ENCODE measurements at regions not wholly inside any gene's neighbourhood (a gene's known extent, or its start where the extent isn't known, plus 50 kb on each side); places are given as distances from the start of the nearest gene placed in this dataset.
A peak's percentile ranks its signal among the peaks of the same experiment; 100 is the strongest.

- Histone ChIP-seq H3K36me3 (ENCODE audit: control insufficient read depth in 2 of 2, insufficient read depth in 2 of 2, low read length in 2 of 2) (no peaks in the 10 kb centered on the region), H3K27me3 (ENCODE audit: control insufficient read depth in 2 of 2, insufficient read depth in 2 of 2, low read length in 2 of 2) (no peaks in the 10 kb centered on the region), H3K9ac (ENCODE audit: low read depth in 1 of 2, low read length in 2 of 2) (no peak overlapping the region), H3K4me1 (ENCODE audit: control insufficient read depth in 2 of 2, insufficient read depth in 2 of 2, low read length in 2 of 2) (peaks cover 8 to 9% of the 10 kb centered on the region in 2 donors), H3K9me3 (ENCODE audit: control insufficient read depth in 2 of 2, low read length in 2 of 2) (no peaks in the 10 kb centered on the region), H3K4me3 (ENCODE audit: low read length in 2 of 2) (no peak overlapping the region), H3K27ac (ENCODE audit: low read depth in 2 of 2, low read length in 2 of 2) (no peak overlapping the region)
These were observed 201.5 kb downstream of the IRS2 start for GRCh38 chr13:109584844-109585361.

GRCh38 chr13:109577191-109577700, 209.1 kb downstream of the IRS2 start:
- H3K4me3 ChIP-seq (ENCODE audit: low read length in 2 of 2) = no peak overlapping the region
- no peaks in the 10 kb centered on the region for H3K9me3 ChIP-seq (ENCODE audit: control insufficient read depth in 2 of 2, low read length in 2 of 2)
- H3K9ac ChIP-seq (ENCODE audit: low read depth in 1 of 2, low read length in 2 of 2) = no peak overlapping the region
- H3K36me3 ChIP-seq (ENCODE audit: control insufficient read depth in 2 of 2, insufficient read depth in 2 of 2, low read length in 2 of 2) = no peaks in the 10 kb centered on the region
- no peak overlapping the region for H3K27ac ChIP-seq (ENCODE audit: low read depth in 2 of 2, low read length in 2 of 2)
- peaks cover 5 to 12% of the 10 kb centered on the region in 2 donors for H3K4me1 ChIP-seq (ENCODE audit: control insufficient read depth in 2 of 2, insufficient read depth in 2 of 2, low read length in 2 of 2)
- no peaks in the 10 kb centered on the region for H3K27me3 ChIP-seq (ENCODE audit: control insufficient read depth in 2 of 2, insufficient read depth in 2 of 2, low read length in 2 of 2)

- H3K27ac ChIP-seq (ENCODE audit: low read depth in 2 of 2, low read length in 2 of 2) = peak overlapping the region; percentile 56 to 75
- no peak overlapping the region for H3K9ac ChIP-seq (ENCODE audit: low read depth in 1 of 2, low read length in 2 of 2)
- H3K4me1 ChIP-seq (ENCODE audit: control insufficient read depth in 2 of 2, insufficient read depth in 2 of 2, low read length in 2 of 2) = peaks cover 5 to 12% of the 10 kb centered on the region in 2 donors
- H3K9me3 ChIP-seq (ENCODE audit: control insufficient read depth in 2 of 2, low read length in 2 of 2) = no peaks in the 10 kb centered on the region
- H3K4me3 ChIP-seq (ENCODE audit: low read length in 2 of 2) = no peak overlapping the region
- H3K27me3 ChIP-seq (ENCODE audit: control insufficient read depth in 2 of 2, insufficient read depth in 2 of 2, low read length in 2 of 2) = no peaks in the 10 kb centered on the region
- no peaks in the 10 kb centered on the region for H3K36me3 ChIP-seq (ENCODE audit: control insufficient read depth in 2 of 2, insufficient read depth in 2 of 2, low read length in 2 of 2)
These were observed 210.0 kb downstream of the IRS2 start for GRCh38 chr13:109576331-109576813.

DNA sequence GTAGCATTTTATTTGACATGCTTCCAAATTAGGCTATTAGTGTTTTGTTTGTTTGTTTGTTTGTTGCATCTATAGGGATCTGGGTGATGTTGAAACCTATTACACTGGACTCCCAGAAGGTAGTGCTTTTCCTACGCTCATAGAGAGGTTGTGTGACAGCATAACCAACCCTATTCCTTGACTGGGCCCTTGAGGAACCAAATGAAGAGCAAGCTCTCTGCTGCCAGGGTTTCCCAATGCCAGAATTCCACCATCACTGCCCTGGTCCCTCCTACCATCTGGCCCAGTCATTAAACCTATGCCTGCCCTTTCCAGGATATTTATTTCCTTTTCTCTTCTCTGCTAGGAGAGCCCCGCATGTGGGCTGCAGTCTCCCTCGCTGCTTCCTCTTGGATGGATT, 210.6 kb downstream of the IRS2 start:
- Histone ChIP-seq H3K4me1 (ENCODE audit: control insufficient read depth in 2 of 2, insufficient read depth in 2 of 2, low read length in 2 of 2) (peaks cover 5 to 12% of the 10 kb centered on the region in 2 donors), H3K27ac (ENCODE audit: low read depth in 2 of 2, low read length in 2 of 2) (peak overlapping the region; percentile 56 to 68), H3K4me3 (ENCODE audit: low read length in 2 of 2) (no peak overlapping the region), H3K36me3 (ENCODE audit: control insufficient read depth in 2 of 2, insufficient read depth in 2 of 2, low read length in 2 of 2) (no peaks in the 10 kb centered on the region), H3K9ac (ENCODE audit: low read depth in 1 of 2, low read length in 2 of 2) (no peak overlapping the region), H3K27me3 (ENCODE audit: control insufficient read depth in 2 of 2, insufficient read depth in 2 of 2, low read length in 2 of 2) (no peaks in the 10 kb centered on the region), H3K9me3 (ENCODE audit: control insufficient read depth in 2 of 2, low read length in 2 of 2) (no peaks in the 10 kb centered on the region)

- no peak overlapping the region for H3K4me3 ChIP-seq (ENCODE audit: low read length in 2 of 2)
- no peaks in the 10 kb centered on the region for H3K36me3 ChIP-seq (ENCODE audit: control insufficient read depth in 2 of 2, insufficient read depth in 2 of 2, low read length in 2 of 2)
- no peak overlapping the region for H3K27ac ChIP-seq (ENCODE audit: low read depth in 2 of 2, low read length in 2 of 2)
- no peaks in the 10 kb centered on the region for H3K27me3 ChIP-seq (ENCODE audit: control insufficient read depth in 2 of 2, insufficient read depth in 2 of 2, low read length in 2 of 2)
- H3K9me3 ChIP-seq (ENCODE audit: control insufficient read depth in 2 of 2, low read length in 2 of 2) = no peaks in the 10 kb centered on the region
- no peak overlapping the region for H3K9ac ChIP-seq (ENCODE audit: low read depth in 1 of 2, low read length in 2 of 2)
- H3K4me1 ChIP-seq (ENCODE audit: control insufficient read depth in 2 of 2, insufficient read depth in 2 of 2, low read length in 2 of 2) = peaks cover 5 to 12% of the 10 kb centered on the region in 2 donors
These were observed 214.0 kb downstream of the IRS2 start for GRCh38 chr13:109572389-109572788.

DNA sequence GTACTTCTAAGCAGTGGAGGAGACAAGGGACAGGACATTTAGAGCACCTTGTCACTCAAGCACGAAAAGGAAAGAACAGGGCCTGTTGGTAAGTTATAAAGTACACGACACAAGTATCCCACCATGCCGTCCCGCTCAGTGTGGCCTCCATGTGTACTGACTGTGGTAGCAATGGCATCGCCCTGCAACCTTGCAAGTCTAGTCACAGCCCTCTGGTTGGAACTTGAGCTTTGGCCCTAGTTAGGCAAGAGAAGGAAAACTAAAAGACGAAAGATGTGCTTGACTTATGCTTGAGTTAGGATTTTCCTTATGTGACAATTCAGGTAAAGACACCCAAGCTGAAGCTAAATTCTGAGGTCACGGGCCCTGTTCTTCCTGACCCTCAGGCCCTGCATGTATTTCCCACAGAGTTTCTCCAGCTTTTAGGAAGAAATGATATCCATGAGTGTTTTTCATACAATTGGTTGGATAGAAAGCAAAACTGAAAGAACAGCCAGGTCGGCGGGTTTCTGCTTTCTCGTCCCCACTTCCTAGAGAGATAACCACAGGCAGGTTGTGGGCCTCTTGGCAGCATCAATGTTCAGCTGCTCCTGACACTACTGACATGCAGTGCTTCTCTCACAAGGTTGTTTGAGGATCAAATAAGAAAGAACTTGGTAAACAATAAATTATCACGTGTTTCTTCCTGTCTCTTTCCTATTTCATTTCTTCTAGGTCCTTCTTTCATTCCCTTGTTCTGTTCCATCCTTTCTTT, 216.2 kb downstream of the IRS2 start:
- no peak overlapping the region for H3K4me3 ChIP-seq (ENCODE audit: low read length in 2 of 2)
- no peak overlapping the region for H3K9ac ChIP-seq (ENCODE audit: low read depth in 1 of 2, low read length in 2 of 2)
- no peak overlapping the region for H3K27ac ChIP-seq (ENCODE audit: low read depth in 2 of 2, low read length in 2 of 2)
- no peaks in the 10 kb centered on the region for H3K4me1 ChIP-seq (ENCODE audit: control insufficient read depth in 2 of 2, insufficient read depth in 2 of 2, low read length in 2 of 2)
- H3K27me3 ChIP-seq (ENCODE audit: control insufficient read depth in 2 of 2, insufficient read depth in 2 of 2, low read length in 2 of 2) = no peaks in the 10 kb centered on the region
- H3K9me3 ChIP-seq (ENCODE audit: control insufficient read depth in 2 of 2, low read length in 2 of 2) = no peaks in the 10 kb centered on the region
- H3K36me3 ChIP-seq (ENCODE audit: control insufficient read depth in 2 of 2, insufficient read depth in 2 of 2, low read length in 2 of 2) = no peaks in the 10 kb centered on the region

DNA sequence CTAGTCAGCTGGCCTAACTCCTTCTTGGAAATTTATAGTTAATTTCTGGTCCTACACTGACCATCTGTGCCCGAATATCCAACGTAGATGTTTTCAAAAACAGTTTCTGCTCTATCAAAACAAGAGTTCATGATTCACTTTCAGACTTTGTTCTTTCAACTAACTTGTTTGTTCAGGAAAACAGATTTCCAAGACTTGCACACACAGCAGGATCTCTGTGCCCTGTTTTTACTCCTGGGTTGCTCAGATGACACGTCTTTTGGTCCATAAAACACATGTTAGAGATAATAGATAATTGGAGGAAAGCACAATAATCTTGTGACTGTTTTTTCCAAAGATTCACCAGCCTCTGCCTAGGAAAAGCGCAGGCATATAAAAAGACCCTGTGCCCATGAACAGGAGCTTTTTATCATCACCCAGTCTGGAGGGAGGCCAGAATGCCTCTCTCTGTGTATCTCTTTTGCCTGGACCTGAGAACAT, 218.0 kb downstream of the IRS2 start:
- Histone ChIP-seq H3K36me3 (ENCODE audit: control insufficient read depth in 2 of 2, insufficient read depth in 2 of 2, low read length in 2 of 2) (no peaks in the 10 kb centered on the region), H3K9me3 (ENCODE audit: control insufficient read depth in 2 of 2, low read length in 2 of 2) (no peaks in the 10 kb centered on the region), H3K27ac (ENCODE audit: low read depth in 2 of 2, low read length in 2 of 2) (no peak overlapping the region), H3K4me3 (ENCODE audit: low read length in 2 of 2) (no peak overlapping the region), H3K4me1 (ENCODE audit: control insufficient read depth in 2 of 2, insufficient read depth in 2 of 2, low read length in 2 of 2) (no peaks in the 10 kb centered on the region), H3K27me3 (ENCODE audit: control insufficient read depth in 2 of 2, insufficient read depth in 2 of 2, low read length in 2 of 2) (no peaks in the 10 kb centered on the region), H3K9ac (ENCODE audit: low read depth in 1 of 2, low read length in 2 of 2) (no peak overlapping the region)

GRCh38 chr13:109567315-109567714, 219.1 kb downstream of the IRS2 start:
- no peak overlapping the region for H3K27ac ChIP-seq (ENCODE audit: low read depth in 2 of 2, low read length in 2 of 2)

GRCh38 chr13:109565877-109566276, 220.5 kb downstream of the IRS2 start:
- H3K27me3 ChIP-seq (ENCODE audit: control insufficient read depth in 2 of 2, insufficient read depth in 2 of 2, low read length in 2 of 2) = no peaks in the 10 kb centered on the region
- no peaks in the 10 kb centered on the region for H3K9me3 ChIP-seq (ENCODE audit: control insufficient read depth in 2 of 2, low read length in 2 of 2)
- no peak overlapping the region for H3K9ac ChIP-seq (ENCODE audit: low read depth in 1 of 2, low read length in 2 of 2)
- no peak overlapping the region for H3K27ac ChIP-seq (ENCODE audit: low read depth in 2 of 2, low read length in 2 of 2)
- no peaks in the 10 kb centered on the region for H3K4me1 ChIP-seq (ENCODE audit: control insufficient read depth in 2 of 2, insufficient read depth in 2 of 2, low read length in 2 of 2)
- H3K4me3 ChIP-seq (ENCODE audit: low read length in 2 of 2) = no peak overlapping the region
- no peaks in the 10 kb centered on the region for H3K36me3 ChIP-seq (ENCODE audit: control insufficient read depth in 2 of 2, insufficient read depth in 2 of 2, low read length in 2 of 2)

More at GRCh38 chr13:109567315-109567714, 219.1 kb downstream of the IRS2 start:
- no peaks in the 10 kb centered on the region for H3K9me3 ChIP-seq (ENCODE audit: control insufficient read depth in 2 of 2, low read length in 2 of 2)
- H3K9ac ChIP-seq (ENCODE audit: low read depth in 1 of 2, low read length in 2 of 2) = no peak overlapping the region
- H3K36me3 ChIP-seq (ENCODE audit: control insufficient read depth in 2 of 2, insufficient read depth in 2 of 2, low read length in 2 of 2) = no peaks in the 10 kb centered on the region
- H3K4me1 ChIP-seq (ENCODE audit: control insufficient read depth in 2 of 2, insufficient read depth in 2 of 2, low read length in 2 of 2) = no peaks in the 10 kb centered on the region
- H3K4me3 ChIP-seq (ENCODE audit: low read length in 2 of 2) = no peak overlapping the region
- no peaks in the 10 kb centered on the region for H3K27me3 ChIP-seq (ENCODE audit: control insufficient read depth in 2 of 2, insufficient read depth in 2 of 2, low read length in 2 of 2)

DNA sequence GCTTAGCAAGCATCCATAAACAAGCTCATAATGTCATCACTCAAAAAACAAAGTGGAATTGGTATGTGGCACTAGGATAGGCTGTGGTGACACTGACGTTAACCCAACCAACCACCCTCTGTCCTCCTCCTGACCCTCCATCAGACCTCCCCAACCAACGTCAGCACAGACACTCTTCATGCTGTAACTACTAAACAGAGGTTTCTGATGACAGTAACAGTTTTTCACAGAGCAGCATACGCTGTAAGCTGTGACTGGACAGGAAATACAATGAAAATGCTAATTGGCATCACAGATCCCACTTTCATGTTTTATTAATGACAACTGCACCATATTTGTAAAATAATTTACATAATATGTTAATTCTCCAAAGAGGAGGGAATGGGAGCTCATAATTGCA, 238.0 kb downstream of the IRS2 start:
- H3K4me3 ChIP-seq (ENCODE audit: low read length in 2 of 2) = no peak overlapping the region
- no peaks in the 10 kb centered on the region for H3K27me3 ChIP-seq (ENCODE audit: control insufficient read depth in 2 of 2, insufficient read depth in 2 of 2, low read length in 2 of 2)
- no peaks in the 10 kb centered on the region for H3K36me3 ChIP-seq (ENCODE audit: control insufficient read depth in 2 of 2, insufficient read depth in 2 of 2, low read length in 2 of 2)
- H3K9ac ChIP-seq (ENCODE audit: low read depth in 1 of 2, low read length in 2 of 2) = no peak overlapping the region
- no peak overlapping the region for H3K27ac ChIP-seq (ENCODE audit: low read depth in 2 of 2, low read length in 2 of 2)
- no peaks in the 10 kb centered on the region for H3K4me1 ChIP-seq (ENCODE audit: control insufficient read depth in 2 of 2, insufficient read depth in 2 of 2, low read length in 2 of 2)
- no peaks in the 10 kb centered on the region for H3K9me3 ChIP-seq (ENCODE audit: control insufficient read depth in 2 of 2, low read length in 2 of 2)
